Panc1 (cell line): ENCODE measurements at regions not wholly inside any gene's neighbourhood (a gene's known extent, or its start where the extent isn't known, plus 50 kb on each side); places are given as distances from the start of the nearest gene placed in this dataset.
"Not testable (repeated sequence)": the region's sequence is repeated elsewhere in the genome, so short reads cannot be mapped to it uniquely, and the experiment has no call there.

ENCODE experiments used
- ATAC-seq: fragments of 200-7000 bp; cut with Tn5 transposase; 2 replicates; pipeline ENCODE4 v1.9.1; 2020; ENCODE audit warnings: mild to moderate bottlenecking, moderate library complexity
- BruUV-seq: library from RNA; stranded (reverse); fragments of 400-500 nt; replicated peaks from 2 replicates; lab custom pipeline; 2021; lab: Mats Ljungman, UMichigan
- CTCF ChIA-PET: fragments of 300-600 bp; sonication (Branson Sonifier 250); formaldehyde crosslinking; loops from one replicate; lab custom pipeline; 2022; ENCODE audit warnings: antibody characterized with exemption; lab: Charles Lee
- POLR2A ChIA-PET: fragments of 300-600 bp; sonication (Branson Sonifier 250); formaldehyde crosslinking; loops from one replicate; lab custom pipeline; 2022; ENCODE audit warnings: antibody characterized with exemption; lab: Charles Lee
- DNase-seq: peaks from one replicate; pipeline ENCODE4 v3.0.0-alpha.2; 2010; ENCODE audit warnings: low read depth, low spot score
- H3K27ac ChIP-seq: 2 replicates; pipeline ENCODE4 v1.5.1; 2011; ENCODE audit warnings: mild to moderate bottlenecking, low read length, inconsistent platforms
- H3K27me3 ChIP-seq: fragments of 200-500 bp; sonication (Bioruptor generic); 2 replicates; pipeline ENCODE4 v1.6.0; 2014; ENCODE audit warnings: low read length, inconsistent platforms; ENCODE audit not compliant: control insufficient read depth, insufficient read depth
- H3K36me3 ChIP-seq: fragments of 200-500 bp; sonication (Bioruptor generic); 2 replicates; pipeline ENCODE4 v1.5.1; 2014; ENCODE audit warnings: inconsistent platforms, mild to moderate bottlenecking, low read length, moderate library complexity; ENCODE audit not compliant: control insufficient read depth, insufficient read depth
- H3K4me1 ChIP-seq: 2 replicates; pipeline ENCODE4 v1.5.1; 2011; ENCODE audit warnings: inconsistent platforms, mild to moderate bottlenecking, low read length, moderate library complexity; ENCODE audit not compliant: control insufficient read depth, insufficient read depth
- H3K4me3 ChIP-seq, 2 experiments: 2 replicates each; pipeline ENCODE4 v1.5.1; 2011 to 2012; ENCODE audit warnings: low read depth in 2 of 2, low read length in 2 of 2, mild to moderate bottlenecking in 2 of 2, inconsistent platforms in 1 of 2, moderate library complexity in 1 of 2
- H3K9me3 ChIP-seq: fragments of 200-500 bp; sonication (Bioruptor generic); 2 replicates; pipeline ENCODE4 v1.5.1; 2014; ENCODE audit warnings: low read depth, mild to moderate bottlenecking, inconsistent platforms, low read length, moderate library complexity; ENCODE audit not compliant: control insufficient read depth, insufficient read depth
- POLR2AphosphoS5 ChIP-seq: IDR thresholded peaks from 2 replicates; pipeline ENCODE4 v1.6.1; 2012; ENCODE audit warnings: mild to moderate bottlenecking, low read depth, low read length, moderate library complexity
- REST ChIP-seq, 2 experiments: IDR thresholded peaks; 2 replicates each; pipeline ENCODE4 v1.6.1; 2011 to 2012; ENCODE audit warnings: low read depth in 2 of 2, control low read depth in 1 of 2, low read length in 1 of 2, mild to moderate bottlenecking in 1 of 2, moderate library complexity in 1 of 2; ENCODE audit not compliant: insufficient read depth in 1 of 2
- SIN3A ChIP-seq: IDR thresholded peaks from 2 replicates; pipeline ENCODE4 v1.6.1; 2012; ENCODE audit warnings: low read depth, mild to moderate bottlenecking, low read length, moderate library complexity, borderline replicate concordance; ENCODE audit not compliant: insufficient read depth
- TCF7L2 ChIP-seq: IDR thresholded peaks from 2 replicates; pipeline ENCODE4 v1.6.1; 2011; ENCODE audit warnings: mild to moderate bottlenecking, low read depth, low read length, inconsistent platforms
- in situ Hi-C: cut with HindIII; loops from 2 replicates; pipeline ENCODE4 v1.10.0; 2016; ENCODE audit warnings: low sequenced_read_pairs, low pct_unique_long_range_greater_than_20kb
- intact Hi-C: fragments of 100-400 bp; cut with micrococcal nuclease; formaldehyde crosslinking; loops from one replicate; pipeline ENCODE4 v1.10.0; 2022; ENCODE audit not compliant: unreplicated experiment
- TF ChIP-seq, protein P1 (sequence below): fragments of 450-650 bp; IDR thresholded peaks from 2 replicates; pipeline ENCODE4 v1.5.1; 2017; ENCODE audit warnings: mild to moderate bottlenecking

- Histone ChIP-seq H3K4me3 (no peak overlapping the region), H3K9me3 (no peaks in the 10 kb centered on the region), H3K4me1 (no peaks in the 10 kb centered on the region), H3K36me3 (no peaks in the 10 kb centered on the region), H3K27ac (no peak overlapping the region), H3K27me3 (no peaks in the 10 kb centered on the region)
- TF ChIP-seq TCF7L2 (no peak), SIN3A (no peak), REST (IDR thresholded peaks at IDR 0.05; ENCODE audit: insufficient read depth in 1 of 2, low read depth in 2 of 2, low read length in 1 of 2) (no peak), POLR2AphosphoS5 (no peak)
- TF ChIP-seq, protein P1, sequence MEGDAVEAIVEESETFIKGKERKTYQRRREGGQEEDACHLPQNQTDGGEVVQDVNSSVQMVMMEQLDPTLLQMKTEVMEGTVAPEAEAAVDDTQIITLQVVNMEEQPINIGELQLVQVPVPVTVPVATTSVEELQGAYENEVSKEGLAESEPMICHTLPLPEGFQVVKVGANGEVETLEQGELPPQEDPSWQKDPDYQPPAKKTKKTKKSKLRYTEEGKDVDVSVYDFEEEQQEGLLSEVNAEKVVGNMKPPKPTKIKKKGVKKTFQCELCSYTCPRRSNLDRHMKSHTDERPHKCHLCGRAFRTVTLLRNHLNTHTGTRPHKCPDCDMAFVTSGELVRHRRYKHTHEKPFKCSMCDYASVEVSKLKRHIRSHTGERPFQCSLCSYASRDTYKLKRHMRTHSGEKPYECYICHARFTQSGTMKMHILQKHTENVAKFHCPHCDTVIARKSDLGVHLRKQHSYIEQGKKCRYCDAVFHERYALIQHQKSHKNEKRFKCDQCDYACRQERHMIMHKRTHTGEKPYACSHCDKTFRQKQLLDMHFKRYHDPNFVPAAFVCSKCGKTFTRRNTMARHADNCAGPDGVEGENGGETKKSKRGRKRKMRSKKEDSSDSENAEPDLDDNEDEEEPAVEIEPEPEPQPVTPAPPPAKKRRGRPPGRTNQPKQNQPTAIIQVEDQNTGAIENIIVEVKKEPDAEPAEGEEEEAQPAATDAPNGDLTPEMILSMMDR = no peak
- in situ Hi-C loops = no loop called here
- no peak for ATAC-seq
- ChIA-PET POLR2A (no interaction called here), CTCF (no interaction called here)
- intact Hi-C loops = no loop called here
- no TSS peak for BruUV-seq
- no peak for DNase-seq
Measured at GRCh38 chr2:19099181-19099580, 259.2 kb downstream of the OSR1 start.

DNA sequence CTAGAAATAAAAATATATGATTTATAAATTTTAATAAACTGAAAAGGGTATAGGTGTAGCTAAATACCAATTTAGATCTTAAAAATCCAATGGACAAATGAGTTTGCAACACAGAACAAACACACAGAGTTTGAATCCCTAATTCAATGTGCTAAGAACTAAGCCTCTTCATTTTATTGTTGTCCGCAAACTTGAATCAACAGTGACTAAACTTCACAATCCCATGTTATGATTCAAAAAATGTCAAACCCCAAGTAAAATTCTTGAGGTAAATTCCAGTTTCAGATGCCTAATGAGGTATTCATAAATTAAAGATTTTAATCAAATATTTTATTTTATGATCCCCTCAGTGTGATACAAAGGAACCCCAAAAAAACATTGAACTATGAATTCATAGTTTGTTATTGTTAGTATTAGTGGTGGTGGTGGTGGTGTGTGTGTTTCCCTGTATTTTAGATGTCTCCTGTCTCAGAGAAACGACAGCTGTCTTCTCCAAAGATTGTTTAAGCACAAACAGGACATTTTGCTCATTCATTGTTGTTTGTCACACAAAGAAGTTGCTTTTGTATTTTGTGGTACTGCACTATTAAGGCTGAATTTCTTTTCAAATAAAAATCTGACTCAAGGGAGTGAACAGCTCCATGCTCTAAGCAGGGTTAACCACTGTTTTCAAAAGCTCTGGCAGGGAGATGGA is 259.8 kb downstream of the OSR1 start:
- no peak for DNase-seq
- Histone ChIP-seq H3K36me3 (no peaks in the 10 kb centered on the region), H3K27ac (no peak overlapping the region), H3K4me1 (no peaks in the 10 kb centered on the region), H3K27me3 (no peaks in the 10 kb centered on the region), H3K9me3 (no peaks in the 10 kb centered on the region), H3K4me3 (no peak overlapping the region)
- intact Hi-C loops (no loop called here), in situ Hi-C loops (no loop called here)
- POLR2A ChIA-PET = no interaction called here
- no peak for ATAC-seq
- TF ChIP-seq REST (IDR thresholded peaks at IDR 0.05; ENCODE audit: insufficient read depth in 1 of 2, low read depth in 2 of 2, low read length in 1 of 2) (no peak), TCF7L2 (no peak), SIN3A (no peak), POLR2AphosphoS5 (no peak)
- TF ChIP-seq, protein P1 = no peak
- CTCF ChIA-PET = no interaction called here
- no TSS peak for BruUV-seq

GRCh38 chr2:19089476-19089875 is 268.9 kb downstream of the OSR1 start:
- in situ Hi-C loops = not testable (repeated sequence)

More at GRCh38 chr2:19089476-19089875, 268.9 kb downstream of the OSR1 start:
- H3K27me3 ChIP-seq, DNase-seq, intact Hi-C loops, CTCF ChIA-PET, H3K9me3 ChIP-seq, ATAC-seq, H3K4me1 ChIP-seq, H3K4me3 ChIP-seq, BruUV-seq, H3K36me3 ChIP-seq, H3K27ac ChIP-seq, POLR2A ChIA-PET: not testable (repeated sequence)
